Skeletal muscle cell (primary cell): ENCODE measurements at regions not wholly inside any gene's neighbourhood (a gene's known extent, or its start where the extent isn't known, plus 50 kb on each side); places are given as distances from the start of the nearest gene placed in this dataset.

ENCODE experiments used
- DNase-seq: peaks from one replicate; pipeline ENCODE4 v3.0.0-alpha.2; 2010; ENCODE audit warnings: low read depth
- H3K4me3 ChIP-seq: 2 replicates; pipeline ENCODE4 v1.5.1; 2011; ENCODE audit warnings: low read depth, mild to moderate bottlenecking, control low read depth, low read length, moderate library complexity

- no peak overlapping the region for H3K4me3 ChIP-seq
- DNase-seq = no peak
Measured at GRCh38 chr11:64492561-64492960, 63.2 kb upstream of the SLC22A11 start.

- no peak for DNase-seq
- H3K4me3 ChIP-seq = no peak overlapping the region
Measured at GRCh38 chr11:64498136-64498535, 57.6 kb upstream of the SLC22A11 start.

- no peak overlapping the region for H3K4me3 ChIP-seq
- no peak for DNase-seq
Measured at GRCh38 chr11:64499261-64500004, 56.3 kb upstream of the SLC22A11 start.

- DNase-seq = no peak
- H3K4me3 ChIP-seq = no peak overlapping the region
Measured at GRCh38 chr11:64500176-64501013, 55.3 kb upstream of the SLC22A11 start.

GRCh38 chr11:64501500-64502427 is 54.0 kb upstream of the SLC22A11 start:
- no peak for DNase-seq
- H3K4me3 ChIP-seq = no peak overlapping the region

- DNase-seq = no peak
- H3K4me3 ChIP-seq = no peak overlapping the region
Measured at GRCh38 chr11:64502634-64503033, 53.1 kb upstream of the SLC22A11 start.

- no peak overlapping the region for H3K4me3 ChIP-seq
- DNase-seq = no peak
Measured at GRCh38 chr11:64503186-64503753, 52.5 kb upstream of the SLC22A11 start.

GRCh38 chr11:64504999-64505398 is 50.7 kb upstream of the SLC22A11 start:
- DNase-seq = no peak
- no peak overlapping the region for H3K4me3 ChIP-seq
